IPS-15b (cell line): ENCODE measurements at regions not wholly inside any gene's neighbourhood (a gene's known extent, or its start where the extent isn't known, plus 50 kb on each side); places are given as distances from the start of the nearest gene placed in this dataset.
A peak's percentile ranks its signal among the peaks of the same experiment; 100 is the strongest.
"Not testable (repeated sequence)": the region's sequence is repeated elsewhere in the genome, so short reads cannot be mapped to it uniquely, and the experiment has no call there.

ENCODE experiments used
- H3K27me3 ChIP-seq: one replicate; pipeline ENCODE4 v1.6.1; 2013; ENCODE audit warnings: low read length; ENCODE audit not compliant: control insufficient read depth, insufficient read depth
- H3K36me3 ChIP-seq: one replicate; pipeline ENCODE4 v1.6.1; 2013; ENCODE audit warnings: low read length; ENCODE audit not compliant: control insufficient read depth, insufficient read depth
- H3K4me1 ChIP-seq: one replicate; pipeline ENCODE4 v1.6.1; 2013; ENCODE audit warnings: mild to moderate bottlenecking, low read length; ENCODE audit not compliant: control insufficient read depth, insufficient read depth
- H3K4me3 ChIP-seq: one replicate; pipeline ENCODE4 v1.5.1; 2013; ENCODE audit warnings: low read depth, low read length
- H3K9ac ChIP-seq: one replicate; pipeline ENCODE4 v1.6.1; 2013; ENCODE audit warnings: low read depth, mild to moderate bottlenecking, low read length
- H3K9me3 ChIP-seq: one replicate; pipeline ENCODE4 v1.6.1; 2013; ENCODE audit warnings: mild to moderate bottlenecking, low read length; ENCODE audit not compliant: control insufficient read depth, insufficient read depth

DNA sequence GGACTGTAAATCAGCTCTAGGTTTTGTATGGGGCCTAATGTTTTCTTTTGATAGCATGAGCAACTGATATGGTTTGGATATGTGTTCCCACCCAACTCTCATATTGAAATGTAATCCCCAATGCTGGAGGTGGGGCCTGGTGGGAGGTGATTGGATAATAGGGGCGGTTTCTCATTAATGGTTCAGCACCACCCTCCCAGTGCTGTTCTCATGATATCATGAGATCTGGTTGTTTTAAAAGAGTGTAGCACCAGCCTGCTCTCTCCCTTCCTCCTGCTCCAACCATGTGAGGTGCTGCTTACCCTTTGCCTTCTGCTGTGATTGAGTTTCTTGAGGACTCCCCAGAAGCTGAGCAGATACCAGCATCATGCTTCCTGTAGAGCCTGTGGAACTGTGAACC, 140.2 kb upstream of the SKOR2 start:
- Histone ChIP-seq H3K9ac (no peak overlapping the region), H3K36me3 (no peaks in the 10 kb centered on the region), H3K4me3 (no peak overlapping the region), H3K4me1 (peaks cover 4% of the 10 kb centered on the region), H3K27me3 (no peaks in the 10 kb centered on the region), H3K9me3 (no peaks in the 10 kb centered on the region)

DNA sequence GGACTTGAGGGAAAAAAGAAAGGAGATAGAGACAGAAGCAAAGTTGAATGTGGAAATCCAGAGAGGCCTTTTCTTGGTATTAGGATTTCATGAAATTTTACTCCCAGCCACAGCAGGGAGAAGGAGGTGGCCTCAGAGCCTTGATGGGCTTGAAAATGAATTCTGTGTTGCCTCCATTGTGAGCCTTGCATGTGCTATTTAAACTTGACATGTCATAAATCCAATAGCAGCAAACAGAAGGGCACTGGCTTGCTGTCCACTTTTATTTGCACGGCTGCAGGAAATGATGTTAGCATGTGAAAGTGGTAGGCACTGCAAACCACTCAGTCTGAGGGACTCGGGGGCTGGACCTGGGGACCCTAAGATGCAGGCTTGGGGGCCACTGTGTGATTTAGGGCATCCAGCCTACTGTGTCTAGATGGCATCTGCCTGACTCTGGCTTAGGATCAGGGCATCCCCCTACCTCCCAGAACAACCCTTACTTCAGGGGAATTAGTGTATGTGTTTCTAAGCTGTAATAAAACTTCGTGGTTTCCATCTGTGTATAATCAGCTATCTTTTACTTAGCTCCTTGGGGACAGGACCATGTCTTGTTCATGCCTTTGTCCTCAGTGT, 139.1 kb upstream of the SKOR2 start:
- no peak overlapping the region for H3K4me3 ChIP-seq
- H3K36me3 ChIP-seq: no peaks in the 10 kb centered on the region
- H3K4me1 ChIP-seq: peaks cover 4% of the 10 kb centered on the region
- H3K9ac ChIP-seq: no peak overlapping the region
- H3K27me3 ChIP-seq: no peaks in the 10 kb centered on the region
- no peaks in the 10 kb centered on the region for H3K9me3 ChIP-seq

DNA sequence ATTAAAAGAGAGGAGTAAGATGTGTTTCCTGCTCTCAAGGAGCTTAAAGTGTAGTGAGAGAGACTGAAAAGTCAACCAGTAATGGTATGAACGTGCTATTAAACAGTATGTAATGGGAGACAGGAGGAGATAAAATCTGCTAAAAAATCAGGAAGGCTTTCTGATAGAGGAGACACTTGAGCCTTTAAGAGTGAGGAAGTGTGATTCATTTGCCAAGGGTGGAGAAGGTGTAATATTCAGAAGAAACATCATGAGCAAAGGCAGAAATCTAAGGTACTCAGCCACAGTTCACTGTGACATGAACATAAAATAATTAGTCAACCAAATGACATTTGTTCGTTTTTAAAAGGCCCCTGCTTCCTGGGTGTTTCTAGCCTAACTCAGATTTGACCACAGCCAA, 137.8 kb upstream of the SKOR2 start:
- Histone ChIP-seq H3K9ac (no peak overlapping the region), H3K27me3 (no peaks in the 10 kb centered on the region), H3K4me3 (no peak overlapping the region), H3K36me3 (no peaks in the 10 kb centered on the region), H3K9me3 (no peaks in the 10 kb centered on the region), H3K4me1 (peaks cover 4% of the 10 kb centered on the region)

DNA sequence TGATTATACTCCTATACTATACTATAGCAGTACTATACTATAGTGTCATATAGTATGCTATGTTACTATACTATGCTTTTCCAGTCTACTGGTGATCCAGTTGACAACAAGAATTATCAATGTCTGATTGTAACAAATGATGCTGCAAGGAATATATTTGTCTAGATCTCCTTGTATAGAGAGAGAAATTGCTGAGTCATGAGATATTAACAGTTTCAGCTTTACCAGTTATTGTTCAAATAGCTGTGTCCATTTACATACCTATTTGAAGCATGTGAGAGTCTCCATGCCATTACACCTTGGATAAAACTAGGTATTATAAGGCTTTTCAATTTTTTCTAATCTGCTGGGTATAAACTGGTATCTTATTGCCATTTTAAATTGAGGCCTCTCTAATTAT, 136.4 kb upstream of the SKOR2 start:
- peaks cover 4% of the 10 kb centered on the region for H3K4me1 ChIP-seq
- no peaks in the 10 kb centered on the region for H3K27me3 ChIP-seq
- no peak overlapping the region for H3K9ac ChIP-seq
- H3K4me3 ChIP-seq: no peak overlapping the region
- no peaks in the 10 kb centered on the region for H3K36me3 ChIP-seq
- H3K9me3 ChIP-seq: no peaks in the 10 kb centered on the region

DNA sequence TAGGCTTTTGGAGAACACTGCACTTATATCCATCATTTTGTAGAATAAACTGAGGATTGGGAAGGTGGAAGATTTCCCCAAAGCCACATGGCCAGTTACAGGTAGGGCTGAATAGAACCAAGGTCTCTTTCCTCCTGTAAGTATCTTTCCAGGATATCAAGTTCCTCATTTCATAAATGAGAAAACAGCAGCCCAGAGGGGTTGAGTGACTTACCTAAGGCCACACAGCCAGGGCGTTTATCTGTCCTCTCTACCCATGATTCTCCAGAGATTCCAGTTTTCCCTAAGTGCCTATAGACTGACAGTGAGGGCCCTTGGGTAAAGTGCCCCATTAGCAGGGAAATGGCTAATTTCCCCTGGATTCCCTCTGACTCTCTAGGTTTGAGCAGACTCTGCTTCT, 132.3 kb upstream of the SKOR2 start:
- H3K9me3 ChIP-seq: no peaks in the 10 kb centered on the region

DNA sequence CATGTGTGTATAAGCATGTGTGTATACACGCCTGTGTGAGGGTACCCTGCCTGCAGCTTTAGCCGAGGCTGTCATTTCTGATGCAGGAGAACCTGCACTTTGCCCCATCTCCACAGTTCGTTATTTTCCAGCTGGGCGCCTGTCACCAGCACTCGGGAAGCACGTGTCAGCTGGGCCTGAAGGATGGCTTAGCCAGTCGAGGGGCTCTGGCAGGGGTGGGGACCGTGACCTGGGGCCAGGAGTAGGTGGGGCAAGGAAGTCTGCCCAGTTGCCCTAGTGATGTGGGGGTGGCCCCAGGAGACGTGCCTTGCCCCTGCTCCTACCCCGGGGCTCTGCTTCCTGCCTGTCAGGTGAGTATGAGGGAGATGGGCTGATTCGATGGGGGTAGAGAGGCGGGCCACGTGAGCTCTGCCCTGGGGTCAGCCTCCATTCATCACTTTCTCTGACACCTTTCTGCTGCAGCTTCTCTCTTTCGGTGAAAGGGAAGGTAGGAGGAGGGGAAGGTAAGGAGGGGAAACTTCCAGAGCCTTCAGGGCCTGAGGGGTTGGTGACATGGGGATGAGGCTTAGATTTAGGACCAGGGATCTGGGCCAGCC, 130.6 kb upstream of the SKOR2 start:
- Histone ChIP-seq H3K4me3 (no peak overlapping the region), H3K36me3 (no peaks in the 10 kb centered on the region), H3K4me1 (no peaks in the 10 kb centered on the region), H3K27me3 (no peaks in the 10 kb centered on the region), H3K9me3 (no peaks in the 10 kb centered on the region), H3K9ac (no peak overlapping the region)

More for the DNA sequence above, 132.3 kb upstream of the SKOR2 start:
- H3K9ac ChIP-seq: no peak overlapping the region
- H3K4me3 ChIP-seq: no peak overlapping the region
- no peaks in the 10 kb centered on the region for H3K27me3 ChIP-seq
- no peaks in the 10 kb centered on the region for H3K4me1 ChIP-seq
- no peaks in the 10 kb centered on the region for H3K36me3 ChIP-seq

DNA sequence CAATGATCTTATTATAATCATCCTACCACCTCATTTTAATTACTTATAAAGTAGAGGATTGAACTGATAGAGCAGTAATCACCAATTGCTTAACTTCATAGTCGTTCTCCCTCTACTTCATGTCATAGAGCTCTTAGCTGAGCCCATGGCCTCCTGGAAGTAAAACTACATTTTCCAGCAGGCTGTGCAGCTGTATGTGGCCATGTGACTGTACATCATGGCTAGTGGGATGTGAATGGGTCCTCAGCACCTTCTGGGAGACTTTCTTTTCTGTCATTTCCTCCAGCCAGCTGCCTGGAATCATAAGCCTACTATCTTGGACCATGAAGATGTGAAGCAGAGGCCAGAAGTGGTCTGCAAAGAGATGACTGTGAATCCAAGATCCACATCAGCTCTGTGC, 128.7 kb upstream of the SKOR2 start:
- Histone ChIP-seq H3K27me3 (no peaks in the 10 kb centered on the region), H3K4me3 (no peak overlapping the region), H3K36me3 (no peaks in the 10 kb centered on the region), H3K4me1 (no peaks in the 10 kb centered on the region), H3K9me3 (no peaks in the 10 kb centered on the region), H3K9ac (no peak overlapping the region)

DNA sequence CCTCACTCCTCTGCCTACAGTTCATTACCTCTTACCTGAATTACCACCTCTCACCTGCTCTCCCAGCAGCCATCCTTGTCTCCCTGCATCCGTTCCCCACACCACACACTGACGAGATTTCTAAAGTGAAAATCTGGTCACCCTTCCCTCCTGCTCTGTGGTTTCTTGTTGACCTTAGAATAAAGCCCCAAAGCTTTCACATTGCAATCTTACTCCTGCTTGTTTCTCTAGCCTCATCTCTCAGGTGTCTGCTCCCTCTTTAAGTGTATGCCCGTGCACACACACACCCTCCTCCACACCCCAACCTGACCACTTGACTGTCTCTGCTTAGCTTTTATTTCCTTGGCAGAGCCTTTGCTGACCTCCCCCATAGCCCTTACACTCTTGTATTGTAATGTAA, 122.0 kb upstream of the SKOR2 start:
- Histone ChIP-seq H3K4me3 (no peak overlapping the region), H3K9ac (no peak overlapping the region), H3K36me3 (no peaks in the 10 kb centered on the region), H3K9me3 (no peaks in the 10 kb centered on the region), H3K4me1 (no peaks in the 10 kb centered on the region), H3K27me3 (no peaks in the 10 kb centered on the region)

DNA sequence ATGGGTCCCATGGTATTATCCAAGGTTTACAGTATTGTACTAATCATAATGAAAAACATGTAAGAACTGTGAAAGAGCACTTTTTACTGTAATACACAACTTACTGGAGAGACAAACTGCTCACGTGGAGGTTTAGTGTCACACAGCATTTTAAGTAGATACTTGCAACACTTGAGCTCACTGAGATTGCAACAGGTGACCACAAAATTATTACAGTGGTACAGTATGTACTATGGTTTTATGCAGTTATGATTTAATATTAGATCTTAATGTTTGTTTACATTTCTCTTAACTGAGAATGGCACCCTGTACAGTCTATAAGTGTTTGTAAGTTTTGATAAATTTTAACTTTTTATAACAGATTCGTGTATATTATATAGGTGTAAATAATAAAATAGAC, 118.6 kb upstream of the SKOR2 start:
- Histone ChIP-seq H3K27me3 (no peaks in the 10 kb centered on the region), H3K9me3 (no peaks in the 10 kb centered on the region), H3K36me3 (no peaks in the 10 kb centered on the region), H3K4me3 (no peak overlapping the region), H3K9ac (no peak overlapping the region), H3K4me1 (no peaks in the 10 kb centered on the region)

DNA sequence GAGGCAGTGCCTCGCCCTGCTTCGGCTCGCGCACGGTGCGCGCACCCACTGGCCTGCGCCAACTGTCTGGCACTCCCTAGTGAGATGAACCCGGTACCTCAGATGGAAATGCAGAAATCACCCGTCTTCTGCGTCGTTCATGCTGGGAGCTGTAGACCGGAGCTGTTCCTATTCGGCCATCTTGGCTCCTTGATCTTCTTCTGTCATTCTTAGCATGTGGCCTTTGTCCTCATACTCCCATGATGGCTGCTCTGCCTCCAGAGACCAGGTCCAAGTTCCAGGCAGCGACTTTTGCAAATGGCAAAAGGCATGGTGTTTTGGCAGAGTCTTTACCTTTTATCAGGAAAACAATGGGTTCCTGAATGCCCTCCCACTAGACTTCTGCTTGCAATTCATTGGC, 102.6 kb upstream of the SKOR2 start:
- H3K36me3 ChIP-seq, H3K9me3 ChIP-seq, H3K9ac ChIP-seq, H3K27me3 ChIP-seq, H3K4me1 ChIP-seq: not testable (repeated sequence)
- peak overlapping the region; percentile 3 for H3K4me3 ChIP-seq

DNA sequence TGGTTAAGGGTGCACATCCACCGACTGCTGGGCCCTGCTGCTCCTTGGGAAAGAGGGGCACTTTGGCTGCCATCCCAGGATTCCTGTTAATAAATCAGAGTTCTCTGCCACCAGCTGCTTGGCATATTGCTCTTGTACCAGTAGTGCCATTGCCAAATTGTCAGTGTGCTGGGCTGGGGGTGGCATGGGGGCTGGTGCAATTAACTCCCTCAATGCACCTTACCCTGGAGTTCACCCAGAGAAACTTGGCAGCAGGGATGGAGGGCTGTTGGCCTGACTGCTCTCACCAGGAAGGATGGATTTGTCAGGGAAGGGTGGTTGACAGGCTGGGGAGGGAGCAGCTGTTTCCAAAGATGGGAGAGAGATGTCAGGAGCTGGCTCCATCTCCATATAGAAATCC, 94.6 kb upstream of the SKOR2 start:
- H3K9me3 ChIP-seq: no peaks in the 10 kb centered on the region
- no peaks in the 10 kb centered on the region for H3K4me1 ChIP-seq
- no peak overlapping the region for H3K9ac ChIP-seq
- peaks cover 2% of the 10 kb centered on the region for H3K27me3 ChIP-seq
- no peaks in the 10 kb centered on the region for H3K36me3 ChIP-seq
- H3K4me3 ChIP-seq: no peak overlapping the region

DNA sequence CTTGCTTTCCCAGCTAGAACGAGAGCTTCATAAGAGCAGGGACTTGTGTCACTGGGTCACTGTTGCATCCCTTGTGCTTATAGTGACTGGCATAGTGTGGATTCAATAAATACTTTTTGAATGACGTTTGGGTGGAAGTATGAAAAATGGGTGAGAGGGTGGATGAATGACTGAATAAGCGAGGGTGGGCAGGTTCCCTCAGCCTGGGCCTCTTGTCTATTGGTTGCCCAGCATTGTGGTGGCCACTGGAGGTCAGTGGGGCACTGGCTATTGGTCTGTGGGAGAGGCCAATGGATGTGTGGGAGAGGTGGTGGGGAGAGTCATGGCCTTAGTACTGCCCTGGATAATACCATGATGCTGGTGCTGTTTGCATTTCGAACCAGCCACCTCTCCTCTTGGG, 93.8 kb upstream of the SKOR2 start:
- Histone ChIP-seq H3K9me3 (no peaks in the 10 kb centered on the region), H3K9ac (no peak overlapping the region), H3K27me3 (peaks cover 2% of the 10 kb centered on the region), H3K4me1 (no peaks in the 10 kb centered on the region), H3K4me3 (no peak overlapping the region), H3K36me3 (no peaks in the 10 kb centered on the region)
